ENCODE measurements at regions not wholly inside any gene's neighbourhood (a gene's known extent, or its start where the extent isn't known, plus 50 kb on each side); places are given as distances from the start of the nearest gene placed in this dataset.
A peak's percentile ranks its signal among the peaks of the same experiment; 100 is the strongest.

GRCh38 chr2:220162320-220162719 lies 534.9 kb downstream of the SLC4A3 start:
- DNase-seq (no peak), ATAC-seq (peak; percentile 75)
- Histone ChIP-seq H3K9me3 (no peaks in the 10 kb centered on the region), H3K4me1 (no peaks in the 10 kb centered on the region), H3K27me3 (no peaks in the 10 kb centered on the region), H3K4me3 (no peak overlapping the region), H3K27ac (no peak overlapping the region), H3K36me3 (no peaks in the 10 kb centered on the region)
- TF ChIP-seq CTCF (IDR thresholded peaks at IDR 0.05): no peak
- intact Hi-C loops (cut with DNase I): no loop called here

- Histone ChIP-seq H3K9me3 (no peaks in the 10 kb centered on the region), H3K27me3 (no peaks in the 10 kb centered on the region), H3K27ac (no peak overlapping the region), H3K4me3 (no peak overlapping the region), H3K36me3 (no peaks in the 10 kb centered on the region), H3K4me1 (no peaks in the 10 kb centered on the region)
- DNase-seq: no peak
- intact Hi-C loops (cut with DNase I): no loop called here
- no peak for ATAC-seq
- no peak for TF ChIP-seq CTCF (IDR thresholded peaks at IDR 0.05)
Observed at GRCh38 chr2:220163486-220163885, 536.1 kb downstream of the SLC4A3 start.

- intact Hi-C loops (cut with DNase I): no loop called here
- no peaks in the 10 kb centered on the region for H3K9me3 ChIP-seq
- no peak overlapping the region for H3K4me3 ChIP-seq
- H3K27ac ChIP-seq: no peak overlapping the region
- H3K36me3 ChIP-seq: no peaks in the 10 kb centered on the region
- ATAC-seq: peak; percentile 59
- TF ChIP-seq CTCF (IDR thresholded peaks at IDR 0.05): no peak
- H3K4me1 ChIP-seq: no peaks in the 10 kb centered on the region
- no peak for DNase-seq
- no peaks in the 10 kb centered on the region for H3K27me3 ChIP-seq
Observed at GRCh38 chr2:220165401-220165800, 538.0 kb downstream of the SLC4A3 start.

- DNase-seq (no peak), ATAC-seq (no peak)
- intact Hi-C loops (cut with DNase I): no loop called here
- H3K27ac ChIP-seq: no peak overlapping the region
- H3K9me3 ChIP-seq: no peaks in the 10 kb centered on the region
- H3K4me1 ChIP-seq: no peaks in the 10 kb centered on the region
- no peaks in the 10 kb centered on the region for H3K36me3 ChIP-seq
- TF ChIP-seq CTCF (IDR thresholded peaks at IDR 0.05): no peak
- H3K4me3 ChIP-seq: no peak overlapping the region
- no peaks in the 10 kb centered on the region for H3K27me3 ChIP-seq
Observed at GRCh38 chr2:220166616-220167015, 539.2 kb downstream of the SLC4A3 start.

- Histone ChIP-seq H3K4me3 (no peak overlapping the region), H3K27ac (no peak overlapping the region), H3K9me3 (no peaks in the 10 kb centered on the region), H3K27me3 (no peaks in the 10 kb centered on the region), H3K4me1 (no peaks in the 10 kb centered on the region), H3K36me3 (no peaks in the 10 kb centered on the region)
- TF ChIP-seq CTCF (IDR thresholded peaks at IDR 0.05): no peak
- no peak for ATAC-seq
- DNase-seq: no peak
- intact Hi-C loops (cut with DNase I): no loop called here
Observed at GRCh38 chr2:220167956-220168355, 540.5 kb downstream of the SLC4A3 start.

GRCh38 chr2:220168891-220169546 lies 541.6 kb downstream of the SLC4A3 start:
- H3K27me3 ChIP-seq: no peaks in the 10 kb centered on the region
- intact Hi-C loops (cut with DNase I): no loop called here
- no peaks in the 10 kb centered on the region for H3K36me3 ChIP-seq
- no peak overlapping the region for H3K4me3 ChIP-seq
- no peaks in the 10 kb centered on the region for H3K4me1 ChIP-seq
- H3K9me3 ChIP-seq: no peaks in the 10 kb centered on the region
- DNase-seq: no peak
- no peak overlapping the region for H3K27ac ChIP-seq
- no peak for ATAC-seq
- TF ChIP-seq CTCF (IDR thresholded peaks at IDR 0.05): no peak

Measured in upper lobe of right lung (tissue), 1 donor.